G401.6 (cell line): ENCODE measurements at regions not wholly inside any gene's neighbourhood (a gene's known extent, or its start where the extent isn't known, plus 50 kb on each side); places are given as distances from the start of the nearest gene placed in this dataset.
"Not testable (repeated sequence)": the region's sequence is repeated elsewhere in the genome, so short reads cannot be mapped to it uniquely, and the experiment has no call there.

Experiments
- FAIRE-seq: peaks from 2 replicates; lab custom pipeline; 2012; peaks lifted over from hg19 to GRCh38; lab: Jason Lieb, UNC

DNA sequence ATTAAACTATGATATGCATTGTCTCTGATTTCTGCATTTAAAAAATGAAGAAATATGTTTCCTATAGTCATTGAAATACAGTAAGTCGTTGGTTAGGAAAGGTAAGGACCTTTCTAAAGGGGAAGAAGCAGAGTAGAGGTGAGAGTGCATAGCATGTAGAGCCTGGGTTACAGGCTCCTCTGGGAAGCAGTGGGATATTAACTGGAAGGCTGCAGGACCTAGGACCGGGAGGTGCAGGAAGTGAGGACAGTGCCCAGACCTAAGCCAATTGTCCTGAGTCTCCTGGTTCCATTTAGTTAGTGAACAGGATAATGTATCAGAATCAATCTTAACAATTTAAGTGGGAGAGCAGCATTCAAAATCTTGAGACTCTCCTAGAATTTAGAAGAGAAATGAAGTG is 237.1 kb upstream of the NUDT6 start:
- no peak for FAIRE-seq

GRCh38 chr4:123162859-123163258 is 233.7 kb upstream of the SPRY1 start:
- FAIRE-seq: no peak

GRCh38 chr4:123163501-123163900 is 233.1 kb upstream of the SPRY1 start:
- FAIRE-seq: no peak

GRCh38 chr4:123166023-123166422 is 230.6 kb upstream of the SPRY1 start:
- no peak for FAIRE-seq

DNA sequence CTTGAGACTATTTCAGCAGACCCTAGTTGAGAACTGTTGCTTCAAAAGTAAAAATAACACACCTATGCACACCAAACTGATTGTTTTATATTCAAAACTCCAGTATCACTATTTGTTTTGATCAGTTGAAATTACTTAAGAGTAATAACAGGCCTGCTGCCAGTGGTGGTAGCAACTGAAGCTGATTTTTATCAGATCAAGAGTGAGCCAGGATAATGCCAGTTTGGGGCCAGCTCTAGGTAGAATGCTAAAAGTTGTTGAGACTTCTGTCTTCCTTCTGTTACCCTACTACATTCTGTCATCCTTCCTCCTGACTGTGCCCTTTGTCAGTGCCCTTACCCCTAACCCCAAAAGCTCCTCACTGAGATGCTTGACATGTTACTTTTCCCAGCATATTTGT is 228.7 kb upstream of the SPRY1 start:
- FAIRE-seq: no peak

- no peak for FAIRE-seq
Observed at GRCh38 chr4:123168812-123169211, 227.8 kb upstream of the SPRY1 start.

DNA sequence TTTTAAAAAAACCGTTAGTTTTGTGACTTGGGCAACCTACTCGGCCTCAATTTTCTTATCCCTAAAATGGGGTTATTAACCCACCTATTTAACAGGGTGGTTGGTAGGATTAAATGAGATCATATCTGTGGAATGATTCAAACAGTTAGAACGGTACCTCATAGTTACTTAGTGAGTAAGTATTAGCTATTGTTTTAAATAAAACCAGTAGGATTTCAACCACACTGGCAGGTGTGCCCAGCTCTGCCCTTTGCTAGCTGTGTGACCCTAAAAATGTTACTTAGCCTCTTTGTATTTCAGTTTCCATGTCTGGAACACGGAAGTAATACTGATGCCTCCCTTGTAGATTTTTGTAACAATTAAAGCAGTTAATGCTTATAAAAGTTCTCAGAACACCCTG is 225.8 kb upstream of the SPRY1 start:
- FAIRE-seq: no peak

- FAIRE-seq: no peak
Observed at GRCh38 chr4:123176605-123177004, 220.0 kb upstream of the SPRY1 start.

DNA sequence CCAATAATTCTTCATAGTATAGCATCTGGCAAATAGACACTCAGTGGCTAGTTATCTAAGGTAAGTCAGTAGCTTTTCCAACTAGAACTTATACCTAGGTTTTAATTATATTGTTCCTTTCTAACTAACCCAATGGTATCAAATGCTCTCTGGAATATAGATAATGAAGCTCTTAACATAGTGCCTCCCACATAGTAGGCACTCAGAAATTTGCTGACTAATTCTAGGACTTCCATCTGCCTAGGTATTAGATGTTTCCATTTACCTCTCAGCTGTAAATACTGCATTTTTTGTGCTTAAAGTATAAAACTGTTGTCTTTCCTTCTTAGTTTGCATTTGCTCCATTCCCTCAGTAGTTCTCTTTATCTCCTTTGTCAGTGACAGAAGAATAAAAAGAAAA is 214.3 kb upstream of the SPRY1 start:
- no peak for FAIRE-seq

DNA sequence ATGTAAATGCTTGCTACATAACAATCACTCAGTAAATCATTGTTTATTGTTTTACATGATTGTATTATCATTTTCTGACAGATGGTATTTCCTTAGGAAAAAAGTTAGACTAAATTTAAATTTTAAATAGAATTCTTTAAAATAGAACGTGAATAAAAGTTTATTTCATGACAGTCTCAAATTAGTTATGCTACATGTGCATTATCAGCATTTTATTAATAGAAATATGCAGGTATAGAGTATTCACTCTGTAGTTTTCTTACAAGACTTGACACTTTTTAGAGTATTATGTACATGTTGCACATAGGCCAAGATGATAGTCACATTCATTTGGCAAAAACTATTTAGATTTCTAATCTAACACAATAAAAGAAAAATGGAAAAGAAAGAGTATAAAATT is 213.3 kb upstream of the SPRY1 start:
- peak; percentile 63 for FAIRE-seq

DNA sequence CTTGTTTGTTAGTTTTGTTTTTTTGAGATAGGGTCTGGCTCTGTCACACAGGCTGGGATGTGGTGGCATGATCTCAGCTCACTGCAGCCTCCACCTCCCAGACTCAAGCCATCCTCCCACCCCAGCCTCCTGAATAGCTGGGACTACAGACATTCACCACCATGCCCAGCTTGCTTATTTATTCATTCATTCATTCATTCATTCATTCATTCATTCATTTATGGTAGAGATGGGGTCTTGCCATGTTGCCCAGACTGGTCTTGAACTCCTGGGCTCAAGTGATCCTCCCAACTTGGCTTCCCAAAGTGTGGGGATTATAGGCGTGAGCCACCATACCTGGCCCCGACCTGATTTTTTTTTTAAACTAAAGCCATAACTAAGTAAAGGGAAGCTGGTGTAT is 212.8 kb upstream of the SPRY1 start:
- FAIRE-seq: not testable (repeated sequence)

- FAIRE-seq: no peak
Observed at GRCh38 chr4:123186731-123187130, 209.9 kb upstream of the SPRY1 start.

- no peak for FAIRE-seq
Observed at GRCh38 chr4:123190176-123190575, 206.4 kb upstream of the SPRY1 start.

- no peak for FAIRE-seq
Observed at GRCh38 chr4:123191728-123192127, 204.9 kb upstream of the SPRY1 start.

GRCh38 chr4:123193802-123194367 is 202.7 kb upstream of the SPRY1 start:
- FAIRE-seq: no peak

DNA sequence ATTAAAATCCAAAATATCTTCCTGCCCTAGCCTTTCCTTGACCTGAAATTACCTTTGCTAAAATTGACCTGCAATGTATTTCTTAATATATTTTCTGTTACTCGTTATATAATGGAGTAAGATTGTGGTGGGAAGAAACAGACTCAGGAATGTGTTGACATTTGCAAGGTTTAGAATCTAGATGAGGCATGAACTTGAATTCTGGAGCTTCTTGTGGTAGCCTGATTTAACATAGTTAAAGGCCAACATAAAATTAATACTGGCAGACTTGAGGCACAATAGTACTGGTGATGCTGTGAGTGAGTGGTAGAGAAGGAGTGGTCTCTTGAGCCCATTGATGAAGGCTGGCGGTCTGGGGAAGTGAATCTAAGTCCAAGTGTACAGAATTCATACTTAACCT is 197.9 kb upstream of the SPRY1 start:
- FAIRE-seq: no peak

GRCh38 chr4:123200051-123200940 is 196.3 kb upstream of the SPRY1 start:
- no peak for FAIRE-seq

GRCh38 chr4:123204737-123205136 is 191.9 kb upstream of the SPRY1 start:
- no peak for FAIRE-seq

DNA sequence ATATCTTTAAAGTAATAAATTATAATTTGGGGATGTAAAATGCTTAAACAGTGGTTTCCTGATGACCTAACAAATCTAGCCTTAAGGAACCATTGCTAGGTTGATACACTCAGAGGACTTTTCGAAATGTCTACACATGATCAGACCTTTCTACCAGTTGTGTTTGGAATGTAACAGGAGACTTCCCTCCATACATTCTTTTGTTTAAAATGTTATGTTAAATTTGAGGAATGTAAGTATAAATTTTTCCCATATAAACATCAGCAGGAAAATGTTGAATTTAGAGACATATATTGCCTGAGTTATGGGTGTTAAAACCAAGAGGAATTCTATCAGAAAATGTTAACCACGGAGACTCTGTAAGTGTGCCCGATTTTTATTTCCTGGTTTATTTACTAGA is 190.6 kb upstream of the SPRY1 start:
- FAIRE-seq: no peak

- no peak for FAIRE-seq
Observed at GRCh38 chr4:123209436-123209835, 187.2 kb upstream of the SPRY1 start.

- no peak for FAIRE-seq
Observed at GRCh38 chr4:123215536-123215935, 181.1 kb upstream of the SPRY1 start.

GRCh38 chr4:123216543-123216942 is 180.1 kb upstream of the SPRY1 start:
- FAIRE-seq: no peak

DNA sequence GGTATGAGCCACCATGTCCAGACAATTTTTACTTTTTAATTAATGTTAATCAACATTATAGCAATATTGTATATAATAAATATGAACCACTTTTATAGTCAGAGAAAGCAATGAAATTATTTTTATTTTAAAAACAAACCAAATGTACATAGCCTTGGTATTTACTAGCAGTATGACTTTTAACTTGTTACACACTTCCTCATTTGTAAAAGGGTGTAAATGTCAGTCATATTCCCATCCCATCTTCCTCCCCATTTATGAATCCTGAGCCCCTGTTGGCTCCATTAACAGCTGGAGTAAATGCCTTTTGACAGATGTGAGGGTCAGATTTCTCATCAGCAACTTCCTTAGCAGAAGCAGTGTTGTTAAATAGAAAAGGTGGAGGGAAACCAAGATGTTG is 179.6 kb upstream of the SPRY1 start:
- FAIRE-seq: no peak

- no peak for FAIRE-seq
Observed at GRCh38 chr4:123217664-123218063, 178.9 kb upstream of the SPRY1 start.
